Mesendoderm (in vitro differentiated cells): ENCODE measurements at regions not wholly inside any gene's neighbourhood (a gene's known extent, or its start where the extent isn't known, plus 50 kb on each side); places are given as distances from the start of the nearest gene placed in this dataset.

Source experiments
- DNase-seq: peaks from one replicate; pipeline ENCODE4 v3.0.0; 2013
- H2AK5ac ChIP-seq: 2 replicates; pipeline ENCODE4 v1.6.1; 2013; ENCODE audit warnings: low read length, inconsistent platforms
- H2BK120ac ChIP-seq: 2 replicates; pipeline ENCODE4 v1.6.1; 2013; ENCODE audit warnings: low read depth, mild to moderate bottlenecking, low read length, moderate library complexity, mixed read lengths
- H2BK15ac ChIP-seq: replicated peaks from 2 replicates; pipeline ENCODE4 v1.6.1; 2013; ENCODE audit warnings: low read depth, mild to moderate bottlenecking, moderate library complexity
- H2BK5ac ChIP-seq: 2 replicates; pipeline ENCODE4 v1.6.1; 2013; ENCODE audit warnings: low read length, inconsistent platforms
- H3K18ac ChIP-seq: 2 replicates; pipeline ENCODE4 v1.6.1; 2013; ENCODE audit warnings: mild to moderate bottlenecking, low read length, mixed read lengths
- H3K23ac ChIP-seq: one replicate; pipeline ENCODE4 v1.6.1; 2013; ENCODE audit warnings: low read length
- H3K27ac ChIP-seq: 2 replicates; pipeline ENCODE4 v1.5.1; 2013; ENCODE audit warnings: low read depth, mild to moderate bottlenecking, inconsistent platforms, low read length, moderate library complexity
- H3K27me3 ChIP-seq: 2 replicates; pipeline ENCODE4 v1.6.1; 2013; ENCODE audit warnings: low read length, control low read depth, mild to moderate bottlenecking, inconsistent platforms; ENCODE audit not compliant: insufficient read depth, poor library complexity
- H3K36me3 ChIP-seq: 2 replicates; pipeline ENCODE4 v1.6.1; 2013; ENCODE audit warnings: low read length, inconsistent platforms; ENCODE audit not compliant: control insufficient read depth, insufficient read depth
- H3K4ac ChIP-seq: one replicate; pipeline ENCODE4 v1.6.1; 2013; ENCODE audit warnings: low read depth, mild to moderate bottlenecking, low read length, moderate library complexity
- H3K4me1 ChIP-seq: 2 replicates; pipeline ENCODE4 v1.6.1; 2013; ENCODE audit warnings: low read depth, low read length, inconsistent platforms; ENCODE audit not compliant: control insufficient read depth
- H3K4me2 ChIP-seq: 2 replicates; pipeline ENCODE4 v1.6.1; 2013; ENCODE audit warnings: low read length
- H3K4me3 ChIP-seq: 2 replicates; pipeline ENCODE4 v1.5.1; 2013; ENCODE audit warnings: mild to moderate bottlenecking, low read length
- H3K56ac ChIP-seq: one replicate; pipeline ENCODE4 v1.6.1; 2013; ENCODE audit warnings: low read length
- H3K79me1 ChIP-seq: 2 replicates; pipeline ENCODE4 v1.6.1; 2013; ENCODE audit warnings: low read length, inconsistent platforms
- H3K79me2 ChIP-seq: 2 replicates; pipeline ENCODE4 v1.6.1; 2013; ENCODE audit warnings: mild to moderate bottlenecking, low read length; ENCODE audit not compliant: control insufficient read depth, insufficient read depth
- H3K9ac ChIP-seq: 2 replicates; pipeline ENCODE4 v1.6.1; 2013; ENCODE audit warnings: low read length, inconsistent platforms
- H4K5ac ChIP-seq: one replicate; pipeline ENCODE4 v1.6.1; 2013; ENCODE audit warnings: low read length
- H4K8ac ChIP-seq: one replicate; pipeline ENCODE4 v1.6.1; 2013; ENCODE audit warnings: low read depth, mild to moderate bottlenecking, control low read depth, low read length, moderate library complexity
- WGBS: extraction: QIAGEN DNeasy Blood & Tissue Kit; methylation state at CpG from one replicate; pipeline ENCODE4 v1.1.7; 2013; ENCODE audit warnings: low lambda C conversion rate, missing lambda C conversion rate; ENCODE audit not compliant: insufficient coverage; ENCODE audit errors: extremely low coverage; 5-methylcytosine and 5-hydroxymethylcytosine counted together

DNA sequence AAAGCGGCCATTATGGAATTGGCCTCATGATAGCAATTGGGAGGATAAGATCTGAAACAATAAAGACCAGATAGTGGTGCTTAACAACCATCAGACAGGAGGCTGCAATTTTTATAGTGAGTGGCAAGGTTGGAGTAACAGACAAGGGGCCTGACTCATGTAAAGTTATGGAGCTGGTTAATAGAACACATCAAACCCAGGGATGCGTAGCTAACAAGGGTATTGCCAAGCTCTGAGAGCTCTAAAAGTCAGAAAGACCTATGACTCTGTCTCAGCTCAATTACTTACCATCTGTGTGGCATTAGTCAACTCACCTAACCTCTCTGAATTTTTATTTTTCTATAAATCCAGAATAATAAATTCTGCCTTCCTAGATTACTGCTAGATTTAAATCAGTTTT lies 1731.5 kb upstream of the FLRT2 start:
- no peak overlapping the region for H3K27ac ChIP-seq
- no peaks in the 10 kb centered on the region for H3K79me1 ChIP-seq
- H3K4me2 ChIP-seq, result no peak overlapping the region
- no peaks in the 10 kb centered on the region for H3K36me3 ChIP-seq
- no peak overlapping the region for H3K23ac ChIP-seq
- H3K4ac ChIP-seq, result no peak overlapping the region
- H3K27me3 ChIP-seq, result no peaks in the 10 kb centered on the region
- H2BK120ac ChIP-seq, result no peak overlapping the region
- no peaks in the 10 kb centered on the region for H3K79me2 ChIP-seq
- WGBS, result no CpG with 5 or more reads among the region's 2 CpGs
- no peak overlapping the region for H3K4me3 ChIP-seq
- H3K9ac ChIP-seq, result no peak overlapping the region
- no peak overlapping the region for H4K8ac ChIP-seq
- DNase-seq, result no peak
- no peak overlapping the region for H2BK5ac ChIP-seq
- no peak overlapping the region for H4K5ac ChIP-seq
- no peaks in the 10 kb centered on the region for H3K4me1 ChIP-seq
- no peak overlapping the region for H3K18ac ChIP-seq
- no peak overlapping the region for H2AK5ac ChIP-seq
- H3K56ac ChIP-seq, result no peak overlapping the region
- no peak overlapping the region for H2BK15ac ChIP-seq

DNA sequence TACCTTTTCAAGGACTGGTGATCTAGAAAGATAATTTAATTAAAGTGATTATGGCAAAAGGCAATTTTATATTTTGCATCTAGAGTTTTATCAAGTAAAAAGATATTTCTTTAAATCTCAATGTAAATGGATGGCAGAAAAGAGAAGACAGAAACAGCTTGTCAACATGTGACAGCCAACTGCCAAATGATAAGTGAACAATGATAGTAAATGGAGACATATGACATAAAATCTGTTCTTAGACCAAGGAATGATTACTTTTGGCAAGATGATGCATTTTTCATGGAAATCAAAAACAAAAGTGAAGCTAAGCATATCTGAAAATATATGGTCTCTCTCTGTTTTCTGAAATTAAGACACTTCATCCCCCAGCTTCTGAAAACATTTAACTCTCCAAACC lies 1730.7 kb upstream of the FLRT2 start:
- Histone ChIP-seq H2AK5ac (no peak overlapping the region), H3K27ac (no peak overlapping the region), H3K27me3 (no peaks in the 10 kb centered on the region), H3K79me1 (no peaks in the 10 kb centered on the region), H3K23ac (no peak overlapping the region), H3K36me3 (no peaks in the 10 kb centered on the region), H3K4me1 (no peaks in the 10 kb centered on the region), H4K8ac (no peak overlapping the region), H3K9ac (no peak overlapping the region), H2BK120ac (no peak overlapping the region), H2BK5ac (no peak overlapping the region), H3K4me3 (no peak overlapping the region), H3K79me2 (no peaks in the 10 kb centered on the region), H3K4me2 (no peak overlapping the region), H3K18ac (no peak overlapping the region), H2BK15ac (no peak overlapping the region), H3K4ac (no peak overlapping the region), H4K5ac (no peak overlapping the region), H3K56ac (no peak overlapping the region)
- no peak for DNase-seq

DNA sequence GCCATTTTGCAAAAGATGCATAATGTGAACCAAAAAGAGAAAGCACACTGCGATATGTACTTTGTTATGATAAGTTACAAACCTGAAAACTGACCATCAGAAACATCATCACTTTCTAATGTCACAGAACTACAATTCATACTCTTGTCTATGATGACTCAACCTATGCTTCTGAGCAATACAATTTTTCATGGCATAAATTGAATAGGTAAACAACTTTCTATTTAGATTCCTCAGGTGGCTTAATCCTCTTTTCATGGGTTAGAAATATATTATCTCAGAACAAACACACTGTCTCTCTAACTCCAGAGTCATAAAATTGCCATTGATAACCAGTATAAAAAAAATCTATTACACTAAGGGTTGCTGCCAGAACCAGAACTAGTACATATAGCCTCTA lies 1715.0 kb upstream of the FLRT2 start:
- Histone ChIP-seq H3K18ac (no peak overlapping the region), H2BK15ac (no peak overlapping the region), H4K5ac (no peak overlapping the region), H3K56ac (no peak overlapping the region), H3K79me1 (no peaks in the 10 kb centered on the region), H3K9ac (no peak overlapping the region), H3K27ac (no peak overlapping the region), H3K4ac (no peak overlapping the region), H2BK120ac (no peak overlapping the region), H4K8ac (no peak overlapping the region), H3K27me3 (no peaks in the 10 kb centered on the region), H2BK5ac (no peak overlapping the region), H3K36me3 (no peaks in the 10 kb centered on the region), H3K23ac (no peak overlapping the region), H3K4me3 (no peak overlapping the region), H2AK5ac (no peak overlapping the region), H3K79me2 (no peaks in the 10 kb centered on the region), H3K4me1 (no peaks in the 10 kb centered on the region), H3K4me2 (no peak overlapping the region)
- WGBS, result no CpG with 5 or more reads among the region's 1 CpG
- no peak for DNase-seq

DNA sequence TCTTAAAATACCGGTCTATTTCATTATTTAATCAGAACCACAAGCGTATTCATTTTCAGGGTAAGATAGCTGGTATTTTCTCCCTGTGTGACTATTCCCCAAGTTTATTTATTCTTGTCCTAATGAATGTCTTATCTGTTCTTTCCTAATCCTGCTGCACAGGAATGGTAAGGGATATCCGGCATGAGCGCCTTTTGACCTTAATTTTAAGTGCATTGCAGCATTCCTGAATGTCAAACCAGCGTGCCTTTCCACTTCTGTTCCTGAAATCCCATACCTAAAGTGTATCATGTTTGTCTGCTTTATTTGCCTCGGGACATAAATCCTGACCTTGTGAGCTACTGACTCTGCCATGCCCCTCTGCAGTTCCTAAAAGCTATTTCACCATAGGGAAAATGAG lies 1713.2 kb upstream of the FLRT2 start:
- WGBS, result no CpG with 5 or more reads among the region's 6 CpGs
- Histone ChIP-seq H3K23ac (no peak overlapping the region), H3K18ac (no peak overlapping the region), H2AK5ac (no peak overlapping the region), H2BK15ac (no peak overlapping the region), H3K27me3 (no peaks in the 10 kb centered on the region), H3K4me3 (no peak overlapping the region), H3K4me2 (no peak overlapping the region), H4K5ac (no peak overlapping the region), H3K79me1 (no peaks in the 10 kb centered on the region), H3K4ac (no peak overlapping the region), H2BK5ac (no peak overlapping the region), H3K79me2 (no peaks in the 10 kb centered on the region), H2BK120ac (no peak overlapping the region), H3K9ac (no peak overlapping the region), H3K27ac (no peak overlapping the region), H4K8ac (no peak overlapping the region), H3K4me1 (no peaks in the 10 kb centered on the region), H3K56ac (no peak overlapping the region), H3K36me3 (no peaks in the 10 kb centered on the region)
- no peak for DNase-seq

DNA sequence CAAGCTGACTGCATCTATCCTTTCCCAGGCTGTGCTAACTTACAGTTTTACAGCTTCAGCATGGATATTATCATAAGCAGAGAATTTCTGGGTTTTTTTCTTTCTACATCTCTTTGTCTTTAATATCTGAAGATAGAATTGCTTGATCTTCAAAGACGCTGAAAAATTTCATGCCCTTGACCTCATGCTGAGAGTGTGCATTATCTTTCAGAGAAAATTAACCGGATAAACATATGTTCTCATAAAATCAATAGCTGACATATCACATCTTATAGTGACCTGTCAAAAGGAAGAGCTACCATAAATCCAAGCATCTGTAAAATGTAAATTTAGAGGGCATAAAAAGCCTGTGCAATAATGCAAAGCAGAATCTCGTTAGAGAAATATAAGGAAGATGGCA lies 1704.1 kb upstream of the FLRT2 start:
- Histone ChIP-seq H2AK5ac (no peak overlapping the region), H4K5ac (no peak overlapping the region), H3K4me3 (no peak overlapping the region)

DNA sequence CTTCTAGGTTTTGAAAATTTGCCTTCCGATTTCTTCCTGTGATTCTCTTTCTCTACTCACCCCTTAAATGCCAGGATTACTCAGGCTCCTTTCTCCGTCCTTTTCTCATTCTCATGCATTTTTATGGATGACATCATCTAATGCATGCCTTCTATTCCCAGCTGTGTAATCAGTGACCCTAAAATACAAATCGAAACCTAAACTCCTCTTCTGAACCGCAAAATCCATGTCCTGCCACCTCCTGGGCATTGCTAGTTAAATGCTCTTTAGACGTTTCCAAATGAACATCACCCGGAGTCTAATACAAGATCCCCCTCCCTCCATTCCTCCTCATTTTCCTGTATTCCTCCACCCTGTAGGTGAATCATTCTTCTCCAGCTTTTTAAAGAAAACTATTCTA lies 1703.1 kb upstream of the FLRT2 start:
- Histone ChIP-seq H3K4me1 (no peaks in the 10 kb centered on the region), H3K27me3 (no peaks in the 10 kb centered on the region), H3K23ac (no peak overlapping the region), H4K5ac (no peak overlapping the region), H3K4me3 (no peak overlapping the region), H3K79me2 (no peaks in the 10 kb centered on the region), H2BK120ac (no peak overlapping the region), H3K36me3 (no peaks in the 10 kb centered on the region), H3K79me1 (no peaks in the 10 kb centered on the region), H3K27ac (no peak overlapping the region), H3K18ac (no peak overlapping the region), H2AK5ac (no peak overlapping the region), H3K9ac (no peak overlapping the region), H2BK5ac (no peak overlapping the region), H4K8ac (no peak overlapping the region), H3K56ac (no peak overlapping the region), H3K4me2 (no peak overlapping the region), H3K4ac (no peak overlapping the region), H2BK15ac (no peak overlapping the region)
- peak; percentile 1 for DNase-seq
- WGBS, result no CpG with 5 or more reads among the region's 6 CpGs

More for the DNA sequence above, 1704.1 kb upstream of the FLRT2 start:
- Histone ChIP-seq H3K79me2 (no peaks in the 10 kb centered on the region), H3K27me3 (no peaks in the 10 kb centered on the region), H3K79me1 (no peaks in the 10 kb centered on the region), H3K27ac (no peak overlapping the region), H3K56ac (no peak overlapping the region), H2BK5ac (no peak overlapping the region), H3K36me3 (no peaks in the 10 kb centered on the region), H3K18ac (no peak overlapping the region), H2BK120ac (no peak overlapping the region), H3K4ac (no peak overlapping the region), H3K9ac (no peak overlapping the region), H4K8ac (no peak overlapping the region), H3K4me2 (no peak overlapping the region), H3K4me1 (no peaks in the 10 kb centered on the region), H2BK15ac (no peak overlapping the region), H3K23ac (no peak overlapping the region)
- DNase-seq, result no peak
- no CpG with 5 or more reads among the region's 3 CpGs for WGBS
